T-cell (primary cell): ENCODE measurements at regions not wholly inside any gene's neighbourhood (a gene's known extent, or its start where the extent isn't known, plus 50 kb on each side); places are given as distances from the start of the nearest gene placed in this dataset.

ENCODE experiments used
- ATAC-seq, 4 experiments: fragments of 200-7000 bp in 3 of 4; fragments of 150-1000 bp in 1 of 4; cut with Tn5 transposase; replicated peaks in 1 of 4; 1 replicate in 3 of 4; 2 replicates in 1 of 4; pipeline ENCODE4 v1.10.0; 2021; ENCODE audit warnings: moderate library complexity in 3 of 4, mild to moderate bottlenecking in 2 of 4, moderate number of reproducible peaks in 1 of 4
- CTCF ChIA-PET, 2 donors: fragments of 300-600 bp; sonication (Branson Sonifier 250); formaldehyde crosslinking; loops; one replicate each; lab custom pipeline; 2022; ENCODE audit warnings: antibody characterized with exemption in 2 of 2; lab: Charles Lee
- POLR2A ChIA-PET, 2 donors: fragments of 300-600 bp; sonication (Branson Sonifier 250); formaldehyde crosslinking; loops; one replicate each; lab custom pipeline; 2022; ENCODE audit warnings: antibody characterized with exemption in 2 of 2; lab: Charles Lee
- DNase-seq, 35 experiments: peaks; one replicate each; pipeline versions ENCODE4 v3.0.0 to v3.0.0-alpha.2; 2013 to 2023
- H3K27ac ChIP-seq: one replicate; pipeline ENCODE4 v1.5.1; 2013; ENCODE audit warnings: low read length
- H3K27me3 ChIP-seq, 2 experiments: replicated peaks in 1 of 2; 1 replicate in 1 of 2; 2 replicates in 1 of 2; pipeline versions ENCODE4 v1.6.1 to v1.7.0; 2013; ENCODE audit warnings: low read length in 1 of 2, mixed read lengths in 1 of 2; ENCODE audit not compliant: control insufficient read depth in 2 of 2, insufficient read depth in 2 of 2; ENCODE audit errors: extremely low read depth in 1 of 2
- H3K36me3 ChIP-seq, 2 donors: 1 replicate in 1 of 2; 2 replicates in 1 of 2; pipeline versions ENCODE4 v1.6.1 to v1.7.0; 2013; ENCODE audit warnings: low read length in 1 of 2; ENCODE audit not compliant: control insufficient read depth in 2 of 2, insufficient read depth in 1 of 2; ENCODE audit errors: extremely low read depth in 1 of 2
- H3K4me1 ChIP-seq, 2 experiments: 1 replicate in 1 of 2; 2 replicates in 1 of 2; pipeline versions ENCODE4 v1.6.1 to v1.7.0; 2013; ENCODE audit warnings: low read length in 2 of 2, mixed read lengths in 1 of 2; ENCODE audit not compliant: insufficient read depth in 2 of 2, control insufficient read depth in 1 of 2; ENCODE audit errors: extremely low read depth in 1 of 2
- H3K4me3 ChIP-seq, 2 donors: 1 replicate in 1 of 2; 2 replicates in 1 of 2; pipeline versions ENCODE4 v1.5.1 to v1.7.0; 2013; ENCODE audit warnings: mild to moderate bottlenecking in 2 of 2, low read length in 1 of 2, moderate library complexity in 1 of 2; ENCODE audit not compliant: control insufficient read depth in 1 of 2; ENCODE audit errors: extremely low read depth in 1 of 2
- H3K9me3 ChIP-seq: 2 replicates; pipeline ENCODE4 v1.7.0; 2013
- H3K27ac Mint-ChIP-seq, 2 donors: one replicate each; pipeline ENCODE4 v1.8.0; 2020 to 2021; ENCODE audit warnings: mild to moderate bottlenecking in 2 of 2, mixed read lengths in 2 of 2
- H3K27me3 Mint-ChIP-seq, 2 donors: one replicate each; pipeline ENCODE4 v1.8.0; 2021 to 2022; ENCODE audit warnings: mixed read lengths in 2 of 2
- H3K36me3 Mint-ChIP-seq: one replicate; pipeline ENCODE4 v1.8.0; 2021; ENCODE audit warnings: mixed read lengths
- H3K4me1 Mint-ChIP-seq, 3 donors: one replicate each; pipeline ENCODE4 v1.8.0; 2020 to 2022; ENCODE audit warnings: mixed read lengths in 3 of 3, mild to moderate bottlenecking in 1 of 3
- H3K4me3 Mint-ChIP-seq, 3 donors: one replicate each; pipeline ENCODE4 v1.8.0; 2020 to 2022; ENCODE audit warnings: mild to moderate bottlenecking in 3 of 3, mixed read lengths in 3 of 3, moderate library complexity in 3 of 3
- H3K9me3 Mint-ChIP-seq, 3 donors: one replicate each; pipeline ENCODE4 v1.8.0; 2020 to 2022; ENCODE audit warnings: mixed read lengths in 3 of 3
- WGBS: methylation state at CpG from one replicate; pipeline ENCODE4 v1.1.5; 2013; ENCODE audit warnings: missing lambda C conversion rate; ENCODE audit not compliant: insufficient coverage; 5-methylcytosine and 5-hydroxymethylcytosine counted together

DNA sequence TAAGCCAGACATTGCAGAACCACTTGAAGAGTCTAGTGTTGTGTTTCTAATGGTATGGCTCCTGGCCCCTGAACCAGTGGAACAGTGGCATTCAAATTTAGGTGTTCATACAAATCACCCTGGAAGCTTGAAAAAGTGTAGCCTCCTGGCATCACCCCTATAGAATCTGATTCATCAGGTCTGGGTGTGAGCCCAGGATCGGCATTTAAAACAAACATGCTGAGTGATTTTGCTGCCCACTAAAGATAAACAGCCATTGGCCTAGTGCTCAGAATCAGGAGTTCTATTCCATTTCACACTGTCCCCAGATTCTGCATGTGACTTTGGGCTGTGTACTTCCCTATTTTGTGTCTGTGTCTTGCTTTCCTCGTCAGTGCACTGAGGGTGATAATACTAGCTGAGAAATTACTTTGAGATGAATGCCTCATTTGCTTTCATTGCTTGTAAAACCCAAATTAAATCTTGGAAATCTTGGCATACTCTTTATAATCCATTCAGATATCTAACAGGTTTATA is 241.5 kb upstream of the CLINT1 start:
- ChIA-PET POLR2A (no interaction called here), CTCF (no interaction called here)
- Histone ChIP-seq H3K27ac (no peak overlapping the region), H3K4me1 (no peaks in the 10 kb centered on the region), H3K9me3 (no peaks in the 10 kb centered on the region), H3K4me3 (no peak overlapping the region), H3K36me3 (no peaks in the 10 kb centered on the region), H3K27me3 (peaks cover 0 to 5% of the 10 kb centered on the region in 2 experiments)
- no CpG with 5 or more reads among the region's 2 CpGs for whole genome bisulfite sequencing
- DNase-seq = no peak
- Mint-ChIP-seq H3K9me3 (no peaks in the 10 kb centered on the region), H3K4me1 (no peaks in the 10 kb centered on the region), H3K27me3 (peaks cover 7 to 10% of the 10 kb centered on the region in 2 donors), H3K27ac (no peak overlapping the region), H3K4me3 (no peak overlapping the region), H3K36me3 (no peaks in the 10 kb centered on the region)
- no peak for ATAC-seq

DNA sequence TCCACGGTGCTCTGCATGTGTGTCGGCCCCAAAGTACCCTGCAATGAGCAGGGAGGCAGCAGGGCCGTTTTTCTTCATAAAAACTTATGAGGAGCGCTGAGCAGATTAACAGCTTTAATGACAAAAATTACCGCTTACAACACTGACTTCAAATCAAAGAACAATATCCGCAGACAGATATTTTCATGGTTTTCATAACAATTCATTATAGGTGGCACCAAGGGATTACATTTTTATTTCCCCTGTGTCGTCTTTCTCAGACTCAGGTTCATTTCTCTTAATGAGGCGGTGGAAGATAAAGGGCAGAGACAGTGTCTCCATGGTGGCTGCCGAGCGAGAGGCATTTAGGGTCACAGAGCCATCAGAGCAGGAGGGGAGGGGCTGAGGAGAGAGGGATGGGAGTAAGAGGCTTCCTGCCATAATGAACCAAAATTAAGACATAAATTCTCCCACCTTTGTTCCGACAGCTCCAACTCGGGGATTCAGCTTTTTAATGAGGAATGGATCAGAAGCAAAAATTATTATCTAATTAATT is 240.7 kb upstream of the CLINT1 start:
- no peaks in the 10 kb centered on the region for H3K36me3 Mint-ChIP-seq
- no peak for ATAC-seq
- H3K4me3 Mint-ChIP-seq = no peak overlapping the region
- ChIA-PET POLR2A (no interaction called here), CTCF (no interaction called here)
- no peak overlapping the region for H3K27ac Mint-ChIP-seq
- Histone ChIP-seq H3K4me1 (no peaks in the 10 kb centered on the region), H3K27me3 (peaks cover 0 to 5% of the 10 kb centered on the region in 2 experiments), H3K4me3 (no peak overlapping the region), H3K9me3 (no peaks in the 10 kb centered on the region), H3K36me3 (no peaks in the 10 kb centered on the region), H3K27ac (no peak overlapping the region)
- peaks cover 9 to 10% of the 10 kb centered on the region in 2 donors for H3K27me3 Mint-ChIP-seq
- H3K4me1 Mint-ChIP-seq = no peaks in the 10 kb centered on the region
- 89% methylated on average over 5 of the region's 12 CpGs for WGBS
- no peak for DNase-seq
- H3K9me3 Mint-ChIP-seq = no peaks in the 10 kb centered on the region

DNA sequence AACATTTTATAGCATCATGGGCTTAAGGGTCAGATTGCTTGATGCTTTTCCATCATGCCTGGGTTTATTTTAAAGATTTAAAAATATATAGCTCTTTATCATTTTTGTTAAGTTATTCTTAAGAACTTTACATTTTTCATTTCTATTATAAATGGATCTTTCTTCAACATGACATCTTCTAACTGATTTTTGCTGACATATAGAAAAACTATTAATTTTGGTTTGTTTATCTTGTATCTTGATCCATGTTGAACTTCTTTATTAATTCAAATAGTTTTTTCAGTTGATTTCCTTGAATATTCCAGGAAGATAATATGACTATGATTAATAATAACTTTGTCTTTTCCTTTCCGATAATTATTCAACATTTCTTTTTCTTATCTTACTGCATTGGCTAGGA is 237.9 kb upstream of the CLINT1 start:
- no peaks in the 10 kb centered on the region for H3K4me1 Mint-ChIP-seq
- Histone ChIP-seq H3K4me3 (no peak overlapping the region), H3K27ac (no peak overlapping the region), H3K9me3 (no peaks in the 10 kb centered on the region), H3K36me3 (no peaks in the 10 kb centered on the region), H3K4me1 (no peaks in the 10 kb centered on the region), H3K27me3 (peaks cover 0 to 5% of the 10 kb centered on the region in 2 experiments)
- H3K9me3 Mint-ChIP-seq = no peaks in the 10 kb centered on the region
- ATAC-seq (no peak), DNase-seq (no peak)
- no peaks in the 10 kb centered on the region for H3K36me3 Mint-ChIP-seq
- no peak overlapping the region for H3K27ac Mint-ChIP-seq
- H3K27me3 Mint-ChIP-seq = peaks cover 10 to 12% of the 10 kb centered on the region in 2 donors
- no peak overlapping the region for H3K4me3 Mint-ChIP-seq
- ChIA-PET POLR2A (no interaction called here), CTCF (no interaction called here)
- no CpG with 5 or more reads among the region's 1 CpG for WGBS

DNA sequence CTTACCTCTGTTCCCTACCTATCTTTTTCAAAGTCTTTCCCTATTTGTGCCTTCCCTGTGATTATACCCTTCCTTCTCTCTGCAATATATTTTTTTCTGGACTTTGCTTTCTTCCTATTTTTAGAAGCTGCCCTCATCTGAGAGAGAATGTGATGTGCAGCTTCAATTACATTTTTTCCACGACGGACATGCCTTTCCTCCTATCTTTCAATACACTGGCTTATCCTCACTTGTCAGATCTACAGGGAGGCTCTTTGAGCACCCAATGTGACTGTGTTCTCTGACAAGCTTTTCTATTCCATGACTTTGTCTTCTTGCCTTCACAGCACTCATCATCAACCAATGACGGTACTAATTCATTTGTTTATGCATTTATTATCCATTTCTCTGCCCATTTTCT is 227.9 kb upstream of the CLINT1 start:
- CTCF ChIA-PET = interaction anchor here (0.7 to 1.9 kb wide), 3 partner anchors 12 to 1046 kb away, joined by 4 to 6 read pairs (median 6); no protein-coding TSS in a partner anchor
- Mint-ChIP-seq H3K9me3 (no peaks in the 10 kb centered on the region), H3K27ac (no peak overlapping the region), H3K36me3 (no peaks in the 10 kb centered on the region), H3K4me1 (no peaks in the 10 kb centered on the region), H3K27me3 (peaks cover 14 to 20% of the 10 kb centered on the region in 2 donors), H3K4me3 (no peak overlapping the region)
- WGBS = 58% methylated on average over 2 of the region's 3 CpGs
- Histone ChIP-seq H3K27ac (no peak overlapping the region), H3K9me3 (no peaks in the 10 kb centered on the region), H3K27me3 (peaks cover 0 to 7% of the 10 kb centered on the region in 2 experiments), H3K4me3 (no peak overlapping the region), H3K36me3 (no peaks in the 10 kb centered on the region), H3K4me1 (no peaks in the 10 kb centered on the region)
- DNase-seq (no peak), ATAC-seq (no peak)
- POLR2A ChIA-PET = no interaction called here

DNA sequence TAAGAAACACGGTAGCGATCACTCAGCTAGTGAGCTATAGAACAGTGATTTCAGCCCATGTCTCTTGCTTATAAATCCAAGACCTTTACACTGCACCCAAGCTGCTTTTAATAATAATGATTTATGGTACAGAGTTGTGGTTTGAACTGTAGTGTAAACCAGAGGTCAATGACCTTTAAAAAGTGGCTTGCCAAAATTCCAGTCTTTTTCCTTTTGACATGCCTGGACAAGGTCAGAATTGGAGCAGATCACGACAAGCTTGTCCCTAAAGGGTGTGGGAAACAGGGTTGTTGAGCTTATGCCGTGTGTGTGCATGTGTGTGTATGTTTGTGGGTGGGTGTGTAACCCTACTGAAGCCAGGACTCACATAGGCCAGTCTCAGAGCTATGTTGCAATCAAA is 225.3 kb upstream of the CLINT1 start:
- Histone ChIP-seq H3K4me3 (no peak overlapping the region), H3K36me3 (no peaks in the 10 kb centered on the region), H3K9me3 (no peaks in the 10 kb centered on the region), H3K27me3 (peaks cover 0 to 5% of the 10 kb centered on the region in 2 experiments), H3K27ac (no peak overlapping the region), H3K4me1 (no peaks in the 10 kb centered on the region)
- ChIA-PET POLR2A (interaction anchor here in 1 of 2 donors (0.6 kb wide), 1 partner anchor 493 kb away, joined by 5 read pairs; no protein-coding TSS in a partner anchor), CTCF (interaction anchor here (1.5 to 2.6 kb wide), 3 partner anchors 9 to 11 kb away, joined by 4 to 13 read pairs (median 9); no protein-coding TSS in a partner anchor)
- no peak for ATAC-seq
- no peak overlapping the region for H3K4me3 Mint-ChIP-seq
- DNase-seq = no peak
- H3K27me3 Mint-ChIP-seq = peaks cover 19 to 20% of the 10 kb centered on the region in 2 donors
- H3K9me3 Mint-ChIP-seq = no peaks in the 10 kb centered on the region
- no peaks in the 10 kb centered on the region for H3K36me3 Mint-ChIP-seq
- no peaks in the 10 kb centered on the region for H3K4me1 Mint-ChIP-seq
- no peak overlapping the region for H3K27ac Mint-ChIP-seq
- WGBS = 73% methylated on average over 2 of the region's 4 CpGs

DNA sequence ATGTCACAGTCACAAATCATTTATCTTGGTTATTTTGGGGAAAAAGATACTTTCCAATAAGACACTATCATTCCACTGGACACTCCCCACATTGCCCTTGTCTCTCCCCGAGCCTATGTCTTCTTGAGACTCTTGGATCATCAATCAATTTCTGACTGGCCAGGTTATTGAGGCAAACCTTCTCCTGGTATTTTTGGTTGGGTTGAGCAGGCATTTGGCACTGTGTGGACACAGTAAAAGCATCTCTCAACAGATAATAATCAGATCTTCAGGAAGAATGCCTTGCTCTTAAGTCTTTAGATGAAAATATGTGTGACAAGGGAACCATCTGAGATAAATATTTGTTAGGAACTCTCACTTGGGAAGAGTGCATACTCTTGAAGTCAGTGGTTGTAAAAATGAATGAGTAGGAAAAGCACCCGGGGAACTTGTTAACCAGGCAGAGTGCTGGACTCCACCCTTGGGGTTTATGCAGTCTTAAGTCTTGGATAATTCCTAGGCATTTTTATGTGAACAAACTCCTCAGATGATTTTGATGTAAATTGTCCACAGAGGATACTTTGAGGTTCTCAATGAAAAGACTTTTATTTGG is 223.8 kb upstream of the CLINT1 start:
- no peaks in the 10 kb centered on the region for H3K4me1 Mint-ChIP-seq
- no peaks in the 10 kb centered on the region for H3K9me3 Mint-ChIP-seq
- no peak overlapping the region for H3K27ac Mint-ChIP-seq
- ChIA-PET POLR2A (no interaction called here), CTCF (interaction anchor here in 1 of 2 donors (1.5 to 1.8 kb wide), 2 partner anchors 7 to 9 kb away, joined by 4 to 9 read pairs; no protein-coding TSS in a partner anchor)
- H3K4me3 ChIP-seq = no peak overlapping the region
- DNase-seq (no peak), ATAC-seq (no peak)
- no peaks in the 10 kb centered on the region for H3K36me3 ChIP-seq
- H3K27me3 ChIP-seq = peaks cover 0 to 3% of the 10 kb centered on the region in 2 experiments
- peaks cover 19 to 22% of the 10 kb centered on the region in 2 donors for H3K27me3 Mint-ChIP-seq
- H3K27ac ChIP-seq = no peak overlapping the region
- H3K4me3 Mint-ChIP-seq = no peak overlapping the region
- H3K36me3 Mint-ChIP-seq = no peaks in the 10 kb centered on the region
- H3K9me3 ChIP-seq = no peaks in the 10 kb centered on the region
- H3K4me1 ChIP-seq = no peaks in the 10 kb centered on the region
- 100% methylated on average over 1 of the region's 2 CpGs for WGBS
